A673 (cell line): ENCODE measurements at regions not wholly inside any gene's neighbourhood (a gene's known extent, or its start where the extent isn't known, plus 50 kb on each side); places are given as distances from the start of the nearest gene placed in this dataset.

ENCODE experiments used
- CTCF ChIP-seq: fragments of 300-800, 200-600 bp; sonication (generic); conservative IDR thresholded peaks from 2 replicates; pipeline ENCODE4 v1.5.1; 2017; ENCODE audit warnings: low read depth, mild to moderate bottlenecking, antibody characterized with exemption, low read length, moderate library complexity, mixed read lengths
- EZH2 ChIP-seq: fragments of 200-600 bp; sonication (generic); IDR thresholded peaks from 2 replicates; pipeline ENCODE4 v1.6.1; 2017; ENCODE audit warnings: borderline replicate concordance, low read depth, mild to moderate bottlenecking, mixed read lengths, antibody characterized with exemption, low read length; ENCODE audit not compliant: poor library complexity, severe bottlenecking

GRCh38 chr9:28820741-28821140 is 1247.5 kb upstream of the C9orf72 start:
- TF ChIP-seq EZH2, result no peak
- peak; percentile 69 for TF ChIP-seq CTCF
